GM19351 (cell line): ENCODE measurements at regions not wholly inside any gene's neighbourhood (a gene's known extent, or its start where the extent isn't known, plus 50 kb on each side); places are given as distances from the start of the nearest gene placed in this dataset.

Source experiments
- ATAC-seq: cut with Tn5 transposase; IDR thresholded peaks from one replicate; pipeline ENCODE4 v1.9.1; 2021; ENCODE audit warnings: mild to moderate bottlenecking, moderate library complexity; ENCODE audit not compliant: unreplicated experiment

GRCh38 chr6:21648475-21649050 is 55.0 kb downstream of the SOX4 start:
- peak; percentile 91 for ATAC-seq

GRCh38 chr6:21653323-21653722 is 59.8 kb downstream of the SOX4 start:
- ATAC-seq = no peak

- ATAC-seq = no peak
Observed at GRCh38 chr6:21653905-21654304, 60.4 kb downstream of the SOX4 start.

- no peak for ATAC-seq
Observed at GRCh38 chr6:21654361-21654760, 60.8 kb downstream of the SOX4 start.

- no peak for ATAC-seq
Observed at GRCh38 chr6:21663966-21664313, 70.4 kb downstream of the SOX4 start.

- ATAC-seq = no peak
Observed at GRCh38 chr6:21664314-21665109, 71.0 kb downstream of the SOX4 start.

- no peak for ATAC-seq
Observed at GRCh38 chr6:21665110-21665391, 71.5 kb downstream of the SOX4 start.

GRCh38 chr6:21665392-21666200 is 72.0 kb downstream of the SOX4 start:
- ATAC-seq = no peak

- no peak for ATAC-seq
Observed at GRCh38 chr6:21666201-21666691, 72.7 kb downstream of the SOX4 start.

GRCh38 chr6:21666853-21667681 is 73.5 kb downstream of the SOX4 start:
- ATAC-seq = no peak

GRCh38 chr6:21668795-21669194 is 75.2 kb downstream of the SOX4 start:
- ATAC-seq = no peak

GRCh38 chr6:21676769-21677168 is 83.2 kb downstream of the SOX4 start:
- no peak for ATAC-seq

- ATAC-seq = no peak
Observed at GRCh38 chr6:21678990-21679389, 85.4 kb downstream of the SOX4 start.

- no peak for ATAC-seq
Observed at GRCh38 chr6:21679761-21680265, 86.3 kb downstream of the SOX4 start.

GRCh38 chr6:21680611-21681010 is 87.1 kb downstream of the SOX4 start:
- ATAC-seq = no peak

- ATAC-seq = no peak
Observed at GRCh38 chr6:21690489-21690888, 96.9 kb downstream of the SOX4 start.

GRCh38 chr6:21691685-21692346 is 98.3 kb downstream of the SOX4 start:
- ATAC-seq = no peak

- ATAC-seq = no peak
Observed at GRCh38 chr6:21692721-21693120, 99.2 kb downstream of the SOX4 start.

- no peak for ATAC-seq
Observed at GRCh38 chr6:21694168-21694567, 100.6 kb downstream of the SOX4 start.

- ATAC-seq = no peak
Observed at GRCh38 chr6:21707524-21708319, 114.2 kb downstream of the SOX4 start.
